Neural progenitor cell (in vitro differentiated cells): ENCODE measurements at regions not wholly inside any gene's neighbourhood (a gene's known extent, or its start where the extent isn't known, plus 50 kb on each side); places are given as distances from the start of the nearest gene placed in this dataset.

Source experiments
- DNase-seq: peaks from one replicate; pipeline ENCODE4 v3.0.0-alpha.2; 2016; ENCODE audit warnings: low spot score
- H2AFZ ChIP-seq: fragments of 200-600 bp; sonication (generic); replicated peaks from 2 replicates; pipeline ENCODE4 v1.6.1; 2016; ENCODE audit warnings: antibody characterized with exemption
- H3F3A ChIP-seq: fragments of 200-600 bp; sonication (generic); 2 replicates; pipeline ENCODE4 v1.6.1; 2016; ENCODE audit warnings: antibody characterized with exemption, low read depth
- H3K27ac ChIP-seq: fragments of 200-600 bp; sonication (generic); 2 replicates; pipeline ENCODE4 v1.5.1; 2016; ENCODE audit warnings: mild to moderate bottlenecking
- H3K27me3 ChIP-seq: fragments of 200-600 bp; sonication (generic); 2 replicates; pipeline ENCODE4 v1.6.1; 2016; ENCODE audit warnings: mild to moderate bottlenecking, moderate library complexity
- H3K36me3 ChIP-seq: fragments of 200-600 bp; sonication (generic); 2 replicates; pipeline ENCODE4 v1.5.1; 2016
- H3K4me1 ChIP-seq: fragments of 200-600 bp; sonication (generic); 2 replicates; pipeline ENCODE4 v1.6.1; 2016; ENCODE audit warnings: mixed run types
- H3K4me2 ChIP-seq: fragments of 200-600 bp; sonication (generic); 2 replicates; pipeline ENCODE4 v1.6.1; 2016
- H3K4me3 ChIP-seq: fragments of 200-600 bp; sonication (generic); 2 replicates; pipeline ENCODE4 v1.5.1; 2016
- H3K79me2 ChIP-seq: fragments of 200-600 bp; sonication (generic); 2 replicates; pipeline ENCODE4 v1.6.1; 2016; ENCODE audit warnings: low read depth
- H3K9ac ChIP-seq: fragments of 200-600 bp; sonication (generic); 2 replicates; pipeline ENCODE4 v1.6.1; 2016
- H3K9me3 ChIP-seq: fragments of 200-600 bp; sonication (generic); 2 replicates; pipeline ENCODE4 v1.5.1; 2016; ENCODE audit warnings: low read depth
- H4K20me1 ChIP-seq: fragments of 200-600 bp; sonication (generic); 2 replicates; pipeline ENCODE4 v1.6.1; 2016; ENCODE audit warnings: low read depth
- H3K27ac Mint-ChIP-seq: 3 replicates; pipeline ENCODE4 v1.8.0; 2021; ENCODE audit warnings: mixed read lengths
- H3K27me3 Mint-ChIP-seq: 2 replicates; pipeline ENCODE4 v1.8.0; 2022; ENCODE audit warnings: low read depth, mild to moderate bottlenecking, inconsistent platforms, moderate library complexity, mixed read lengths; ENCODE audit not compliant: insufficient read depth
- H3K36me3 Mint-ChIP-seq: 3 replicates; pipeline ENCODE4 v1.8.0; 2021; ENCODE audit warnings: mixed read lengths
- H3K4me1 Mint-ChIP-seq: 3 replicates; pipeline ENCODE4 v1.8.0; 2021; ENCODE audit warnings: mixed read lengths
- H3K4me3 Mint-ChIP-seq: 3 replicates; pipeline ENCODE4 v1.8.0; 2021; ENCODE audit warnings: mild to moderate bottlenecking, moderate library complexity, mixed read lengths
- H3K9me3 Mint-ChIP-seq: 3 replicates; pipeline ENCODE4 v1.8.0; 2020; ENCODE audit warnings: mixed read lengths
- EZH2 ChIP-seq: fragments of 200-600 bp; sonication (generic); IDR thresholded peaks from 2 replicates; pipeline ENCODE4 v1.6.1; 2017; ENCODE audit warnings: antibody characterized with exemption, mild to moderate bottlenecking, moderate library complexity
- EZH2phosphoT487 ChIP-seq: fragments of 200-600 bp; sonication (generic); IDR thresholded peaks from 2 replicates; pipeline ENCODE4 v1.6.1; 2017; ENCODE audit warnings: antibody characterized with exemption
- TF ChIP-seq, protein P1 (sequence below): fragments of 200-600 bp; sonication (generic); IDR thresholded peaks from 2 replicates; pipeline ENCODE4 v1.5.1; 2017; ENCODE audit warnings: antibody characterized with exemption, mild to moderate bottlenecking

DNA sequence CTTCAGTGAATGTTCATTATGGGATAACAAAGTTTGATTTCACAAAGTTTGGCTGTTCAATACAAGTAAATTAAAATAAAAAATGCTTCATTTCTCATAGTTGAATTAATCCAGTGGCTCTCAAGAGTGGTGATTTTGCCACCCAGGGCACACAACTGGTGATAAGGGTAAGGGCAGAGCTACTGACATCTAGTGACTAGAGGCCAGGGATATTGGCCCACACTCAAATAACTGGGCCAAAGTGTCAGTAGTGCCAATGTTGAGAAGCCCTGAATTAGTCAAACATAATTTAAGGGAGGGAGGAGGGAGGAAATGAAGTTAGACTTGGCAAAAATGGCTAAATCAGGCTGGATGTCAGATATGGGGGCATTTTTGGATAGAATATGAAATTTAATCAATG, 880.5 kb upstream of the ADGRL4 start:
- Mint-ChIP-seq H3K36me3 (no peaks in the 10 kb centered on the region), H3K27me3 (peaks cover 2% of the 10 kb centered on the region), H3K9me3 (peaks cover 24% of the 10 kb centered on the region), H3K4me1 (no peaks in the 10 kb centered on the region), H3K27ac (no peak overlapping the region), H3K4me3 (no peak overlapping the region)
- Histone ChIP-seq H4K20me1 (no peaks in the 10 kb centered on the region), H2AFZ (no peak overlapping the region), H3K4me1 (no peaks in the 10 kb centered on the region), H3K36me3 (no peaks in the 10 kb centered on the region), H3K27ac (no peak overlapping the region), H3F3A (no peaks in the 10 kb centered on the region), H3K79me2 (no peaks in the 10 kb centered on the region), H3K27me3 (no peaks in the 10 kb centered on the region), H3K4me3 (no peak overlapping the region), H3K9ac (no peak overlapping the region), H3K9me3 (no peaks in the 10 kb centered on the region), H3K4me2 (no peak overlapping the region)
- TF ChIP-seq EZH2phosphoT487 (no peak), EZH2 (no peak)
- TF ChIP-seq, protein P1, sequence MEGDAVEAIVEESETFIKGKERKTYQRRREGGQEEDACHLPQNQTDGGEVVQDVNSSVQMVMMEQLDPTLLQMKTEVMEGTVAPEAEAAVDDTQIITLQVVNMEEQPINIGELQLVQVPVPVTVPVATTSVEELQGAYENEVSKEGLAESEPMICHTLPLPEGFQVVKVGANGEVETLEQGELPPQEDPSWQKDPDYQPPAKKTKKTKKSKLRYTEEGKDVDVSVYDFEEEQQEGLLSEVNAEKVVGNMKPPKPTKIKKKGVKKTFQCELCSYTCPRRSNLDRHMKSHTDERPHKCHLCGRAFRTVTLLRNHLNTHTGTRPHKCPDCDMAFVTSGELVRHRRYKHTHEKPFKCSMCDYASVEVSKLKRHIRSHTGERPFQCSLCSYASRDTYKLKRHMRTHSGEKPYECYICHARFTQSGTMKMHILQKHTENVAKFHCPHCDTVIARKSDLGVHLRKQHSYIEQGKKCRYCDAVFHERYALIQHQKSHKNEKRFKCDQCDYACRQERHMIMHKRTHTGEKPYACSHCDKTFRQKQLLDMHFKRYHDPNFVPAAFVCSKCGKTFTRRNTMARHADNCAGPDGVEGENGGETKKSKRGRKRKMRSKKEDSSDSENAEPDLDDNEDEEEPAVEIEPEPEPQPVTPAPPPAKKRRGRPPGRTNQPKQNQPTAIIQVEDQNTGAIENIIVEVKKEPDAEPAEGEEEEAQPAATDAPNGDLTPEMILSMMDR = no peak
- no peak for DNase-seq

DNA sequence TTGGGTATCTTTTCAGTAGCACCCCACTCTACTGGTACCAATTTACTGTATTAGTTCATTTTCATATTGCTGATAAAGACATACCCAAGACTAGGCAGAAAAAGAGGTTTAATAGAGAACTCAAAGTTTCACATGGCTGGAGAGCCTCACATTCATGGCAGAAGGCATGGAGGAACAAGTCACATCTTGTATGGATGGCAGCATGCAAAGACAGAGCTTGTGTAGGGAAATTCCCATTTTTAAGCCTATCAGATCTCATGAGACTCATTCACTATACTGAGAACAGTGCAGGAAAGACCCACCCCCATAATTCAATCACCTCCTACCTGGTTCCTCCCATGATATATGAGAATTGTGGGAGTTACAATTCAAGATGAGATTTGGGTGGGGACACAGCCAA, 878.6 kb upstream of the ADGRL4 start:
- DNase-seq = no peak
- no peak for TF ChIP-seq EZH2
- Histone ChIP-seq H3K36me3 (no peaks in the 10 kb centered on the region), H2AFZ (no peak overlapping the region), H3K4me1 (no peaks in the 10 kb centered on the region), H4K20me1 (no peaks in the 10 kb centered on the region), H3K9me3 (no peaks in the 10 kb centered on the region), H3K9ac (no peak overlapping the region), H3K27me3 (no peaks in the 10 kb centered on the region), H3K4me2 (no peak overlapping the region), H3F3A (no peaks in the 10 kb centered on the region), H3K4me3 (no peak overlapping the region), H3K79me2 (no peaks in the 10 kb centered on the region), H3K27ac (no peak overlapping the region)
- Mint-ChIP-seq H3K9me3 (peaks cover 22% of the 10 kb centered on the region), H3K4me1 (no peaks in the 10 kb centered on the region), H3K27me3 (no peaks in the 10 kb centered on the region), H3K27ac (no peak overlapping the region), H3K4me3 (no peak overlapping the region), H3K36me3 (no peaks in the 10 kb centered on the region)

DNA sequence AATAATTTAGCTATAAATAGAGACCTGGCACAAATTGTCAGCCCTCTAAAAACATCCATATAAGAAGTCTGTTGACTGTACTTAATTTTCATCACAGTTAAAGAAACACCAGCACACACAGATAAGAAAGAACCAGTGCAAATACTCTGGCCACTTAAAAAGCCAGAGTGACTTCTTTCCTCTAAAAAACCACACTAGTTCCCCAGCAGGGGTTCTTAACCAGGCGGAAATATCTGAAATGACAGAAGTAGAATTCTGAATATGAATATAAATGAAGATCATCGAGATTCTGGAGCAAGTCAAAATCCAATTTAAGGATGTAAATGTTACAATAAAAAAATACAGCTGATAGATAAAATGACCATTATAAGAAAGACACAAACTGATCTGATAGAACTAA, 870.6 kb upstream of the ADGRL4 start:
- Mint-ChIP-seq H3K4me3 (no peak overlapping the region), H3K36me3 (no peaks in the 10 kb centered on the region), H3K27ac (no peak overlapping the region), H3K4me1 (peaks cover 4% of the 10 kb centered on the region), H3K9me3 (peaks cover 10% of the 10 kb centered on the region), H3K27me3 (no peaks in the 10 kb centered on the region)
- Histone ChIP-seq H3K9me3 (peaks cover 6% of the 10 kb centered on the region), H3K4me2 (no peak overlapping the region), H3F3A (no peaks in the 10 kb centered on the region), H2AFZ (no peak overlapping the region), H3K79me2 (no peaks in the 10 kb centered on the region), H4K20me1 (no peaks in the 10 kb centered on the region), H3K4me1 (no peaks in the 10 kb centered on the region), H3K9ac (no peak overlapping the region), H3K4me3 (no peak overlapping the region), H3K27ac (no peak overlapping the region), H3K36me3 (no peaks in the 10 kb centered on the region), H3K27me3 (no peaks in the 10 kb centered on the region)
- no peak for TF ChIP-seq EZH2phosphoT487
- TF ChIP-seq, protein P1 = no peak
- no peak for TF ChIP-seq EZH2
- no peak for DNase-seq

DNA sequence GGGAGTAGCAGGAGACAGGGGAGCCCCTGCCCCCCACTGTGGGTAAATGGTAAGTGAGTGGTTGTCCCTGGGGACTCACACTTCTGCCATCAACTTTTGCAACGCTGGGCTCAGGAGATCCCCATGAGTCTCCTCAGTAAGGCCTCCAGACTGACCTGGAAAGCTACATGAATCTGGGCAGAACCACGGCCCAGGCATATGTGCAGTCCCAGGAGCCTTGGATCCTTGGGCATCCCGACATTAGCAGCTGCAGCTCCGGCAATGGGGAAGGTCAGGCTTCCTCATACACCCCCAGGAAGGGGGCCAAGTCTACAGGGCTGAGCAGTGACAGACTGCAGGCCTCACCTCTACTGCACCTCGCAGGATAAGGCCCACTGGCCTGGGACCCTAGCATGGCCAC, 868.7 kb upstream of the ADGRL4 start:
- H2AFZ ChIP-seq = no peak overlapping the region
- H3K36me3 ChIP-seq = no peaks in the 10 kb centered on the region
- H4K20me1 ChIP-seq = no peaks in the 10 kb centered on the region
- TF ChIP-seq EZH2phosphoT487 = no peak
- TF ChIP-seq, protein P1 = no peak
- no peak for TF ChIP-seq EZH2
- H3K4me3 Mint-ChIP-seq = no peak overlapping the region
- H3K27ac Mint-ChIP-seq = no peak overlapping the region
- H3K4me2 ChIP-seq = no peak overlapping the region
- H3K27ac ChIP-seq = no peak overlapping the region
- H3F3A ChIP-seq = no peaks in the 10 kb centered on the region
- no peaks in the 10 kb centered on the region for H3K27me3 Mint-ChIP-seq
- no peaks in the 10 kb centered on the region for H3K79me2 ChIP-seq
- no peaks in the 10 kb centered on the region for H3K4me1 ChIP-seq
- peaks cover 4% of the 10 kb centered on the region for H3K4me1 Mint-ChIP-seq
- no peaks in the 10 kb centered on the region for H3K27me3 ChIP-seq
- no peaks in the 10 kb centered on the region for H3K36me3 Mint-ChIP-seq
- no peak overlapping the region for H3K9ac ChIP-seq
- no peak for DNase-seq
- H3K9me3 Mint-ChIP-seq = peaks cover 10% of the 10 kb centered on the region
- H3K4me3 ChIP-seq = no peak overlapping the region
- peaks cover 6% of the 10 kb centered on the region for H3K9me3 ChIP-seq
